ENCODE measurements at regions not wholly inside any gene's neighbourhood (a gene's known extent, or its start where the extent isn't known, plus 50 kb on each side); places are given as distances from the start of the nearest gene placed in this dataset.

GRCh38 chr1:202069662-202070061 is 53.1 kb upstream of the GPR37L1 start:
- TF ChIP-seq POLR2AphosphoS5 (IDR thresholded peaks at IDR 0.05), result no peak
- TF ChIP-seq POLR2A (IDR thresholded peaks at IDR 0.05), result no peak
- no peak for TF ChIP-seq CTCF (IDR thresholded peaks at IDR 0.05)

Measured in upper lobe of left lung (tissue), 4 donors.